Fibroblast of skin of right quadriceps (primary cell): ENCODE measurements at regions not wholly inside any gene's neighbourhood (a gene's known extent, or its start where the extent isn't known, plus 50 kb on each side); places are given as distances from the start of the nearest gene placed in this dataset.
A peak's percentile ranks its signal among the peaks of the same experiment; 100 is the strongest.
"Not testable (repeated sequence)": the region's sequence is repeated elsewhere in the genome, so short reads cannot be mapped to it uniquely, and the experiment has no call there.

Experiments
- DNase-seq: peaks from one replicate; pipeline ENCODE4 v3.0.0-alpha.2; 2013

DNA sequence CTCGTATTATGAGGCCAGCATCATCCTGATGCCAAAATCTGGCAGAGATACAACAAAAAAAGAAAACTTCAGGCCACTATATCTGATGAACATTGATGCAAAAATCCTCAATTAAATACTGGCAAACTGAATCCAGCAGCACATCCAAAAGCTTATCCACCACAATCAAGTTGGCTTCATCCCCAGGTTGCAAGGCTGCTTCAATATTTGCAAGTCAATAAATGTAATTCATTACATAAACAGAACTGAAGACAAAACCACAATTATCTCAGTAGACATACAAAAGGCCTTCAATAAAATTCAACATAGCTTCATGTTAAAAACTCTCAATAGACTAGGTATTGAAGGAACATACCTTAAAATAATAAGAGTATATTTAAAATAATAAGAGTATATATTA, 815.3 kb upstream of the SLITRK1 start:
- DNase-seq: not testable (repeated sequence)

- no peak for DNase-seq
These were observed 804.7 kb upstream of the SLITRK1 start for GRCh38 chr13:84686973-84687372.

- DNase-seq: no peak
These were observed 804.2 kb upstream of the SLITRK1 start for GRCh38 chr13:84686458-84686857.

DNA sequence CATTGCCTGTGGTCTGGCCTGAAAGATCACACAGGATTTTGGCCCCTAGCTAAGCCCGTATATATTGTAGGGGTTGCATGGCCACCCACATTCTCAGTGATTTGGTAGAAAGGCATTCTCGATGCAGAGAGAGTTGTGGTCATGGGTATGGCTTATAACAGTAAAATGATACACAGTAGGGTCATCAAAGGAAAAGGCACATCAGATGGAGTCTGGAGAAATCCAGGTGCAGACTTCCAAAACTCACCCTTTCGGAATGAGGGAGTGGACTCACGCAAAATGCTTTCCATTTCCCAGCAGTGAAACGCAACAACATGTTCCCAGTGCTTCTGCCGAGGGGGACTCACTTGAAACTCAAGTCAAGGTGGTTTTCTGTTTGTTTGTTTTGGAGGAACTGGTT, 802.5 kb upstream of the SLITRK1 start:
- DNase-seq: no peak

GRCh38 chr13:84684048-84684662, 801.9 kb upstream of the SLITRK1 start:
- DNase-seq: no peak

GRCh38 chr13:84683448-84683847, 801.2 kb upstream of the SLITRK1 start:
- no peak for DNase-seq

GRCh38 chr13:84677836-84678235, 795.6 kb upstream of the SLITRK1 start:
- DNase-seq: no peak

- no peak for DNase-seq
These were observed 790.3 kb upstream of the SLITRK1 start for GRCh38 chr13:84672616-84673015.

GRCh38 chr13:84670245-84670644, 788.0 kb upstream of the SLITRK1 start:
- DNase-seq: no peak

DNA sequence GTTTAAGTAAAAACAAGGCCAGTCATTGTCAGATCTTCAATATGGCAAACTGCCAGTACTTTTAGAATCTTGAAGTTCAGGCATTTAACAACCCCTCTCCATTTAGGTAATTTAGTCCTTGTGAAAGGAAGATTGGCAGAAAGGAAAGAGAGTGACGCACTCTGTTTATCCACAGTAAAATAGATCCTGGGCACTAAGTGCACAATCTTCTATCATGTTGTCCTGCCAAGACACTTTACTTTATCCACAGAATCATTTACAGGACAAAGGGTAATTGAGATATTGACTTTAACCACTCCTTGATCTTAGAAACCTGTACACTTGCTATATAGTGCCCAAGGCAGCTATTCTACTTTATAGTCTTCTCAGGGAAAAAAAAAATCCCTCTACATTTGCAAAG, 786.4 kb upstream of the SLITRK1 start:
- no peak for DNase-seq

GRCh38 chr13:84662491-84662890, 780.2 kb upstream of the SLITRK1 start:
- DNase-seq: no peak

GRCh38 chr13:84661718-84662117, 779.4 kb upstream of the SLITRK1 start:
- no peak for DNase-seq

DNA sequence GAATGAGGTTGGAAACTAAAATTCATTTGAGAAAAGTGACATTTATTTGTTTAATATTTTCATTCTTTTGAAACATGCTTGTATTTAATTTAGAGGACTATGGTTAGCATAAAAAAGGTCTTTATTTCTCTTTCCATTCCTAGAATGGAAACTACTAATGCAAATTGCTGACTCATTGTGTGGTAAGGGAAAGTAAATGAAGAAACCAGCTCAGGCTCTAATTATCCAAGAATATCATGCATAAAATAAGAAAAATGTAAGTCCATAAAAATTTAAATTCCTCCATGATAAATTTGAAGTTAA, 777.0 kb upstream of the SLITRK1 start:
- peak; percentile 39 for DNase-seq

GRCh38 chr13:84658491-84659358, 776.5 kb upstream of the SLITRK1 start:
- no peak for DNase-seq

- peak; percentile 57 for DNase-seq
These were observed 773.4 kb upstream of the SLITRK1 start for GRCh38 chr13:84655677-84656076.

- DNase-seq: no peak
These were observed 772.5 kb upstream of the SLITRK1 start for GRCh38 chr13:84654654-84655275.

- no peak for DNase-seq
These were observed 771.8 kb upstream of the SLITRK1 start for GRCh38 chr13:84653915-84654534.

GRCh38 chr13:84651705-84652104, 769.4 kb upstream of the SLITRK1 start:
- DNase-seq: no peak

GRCh38 chr13:84651288-84651687, 769.0 kb upstream of the SLITRK1 start:
- peak; percentile 90 for DNase-seq

DNA sequence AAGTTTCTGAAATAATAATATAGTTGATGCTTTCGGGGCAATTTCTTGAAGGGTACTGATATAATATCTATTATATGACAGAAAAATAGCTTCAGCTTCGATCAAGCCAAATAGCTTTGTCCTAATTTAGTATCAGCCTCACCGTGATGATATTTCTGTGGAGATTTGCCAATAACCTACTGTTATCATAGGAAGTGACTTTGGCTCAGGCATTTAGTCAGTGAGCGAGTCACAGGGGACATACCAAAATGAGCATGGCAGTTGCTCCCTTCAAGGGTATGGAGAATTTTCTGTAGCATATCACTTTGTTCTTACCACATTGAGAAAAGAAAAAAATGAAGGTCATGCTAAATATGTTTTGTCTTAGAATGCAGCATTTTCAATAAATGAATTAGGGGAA, 767.6 kb upstream of the SLITRK1 start:
- DNase-seq: peak; percentile 65

GRCh38 chr13:84648069-84648640, 765.9 kb upstream of the SLITRK1 start:
- no peak for DNase-seq

GRCh38 chr13:84646957-84647356, 764.7 kb upstream of the SLITRK1 start:
- no peak for DNase-seq
